Gastrocnemius medialis (tissue), 4 donors: ENCODE measurements at regions not wholly inside any gene's neighbourhood (a gene's known extent, or its start where the extent isn't known, plus 50 kb on each side); places are given as distances from the start of the nearest gene placed in this dataset.

ENCODE experiments used
- ATAC-seq, 2 donors: fragments of 150-250 bp; one replicate each; pipeline ENCODE4 v1.9.1; 2016
- DNase-seq, 2 donors: peaks; one replicate each; pipeline ENCODE4 v3.0.0-alpha.2; 2019
- H3K27ac ChIP-seq, 4 donors: fragments of 200-600 bp; sonication (generic); 1 replicate in 1 of 4; 2 replicates in 3 of 4; pipeline ENCODE4 v1.5.1; 2016 to 2018; ENCODE audit warnings: mild to moderate bottlenecking in 2 of 4, moderate library complexity in 1 of 4
- H3K27me3 ChIP-seq, 3 donors: fragments of 200-600 bp; sonication (generic) in 2 of 3; 1 replicate in 1 of 3; 2 replicates in 2 of 3; pipeline versions ENCODE4 v1.5.1 to v1.6.0; 2016 to 2019; ENCODE audit warnings: mild to moderate bottlenecking in 1 of 3, moderate library complexity in 1 of 3
- H3K36me3 ChIP-seq, 2 donors: fragments of 200-600 bp; sonication (generic) in 1 of 2; one replicate each; pipeline ENCODE4 v1.5.1; 2017 to 2018
- H3K4me1 ChIP-seq, 2 donors: fragments of 200-600 bp; sonication (generic) in 1 of 2; one replicate each; pipeline ENCODE4 v1.5.1; 2016 to 2017; ENCODE audit warnings: mild to moderate bottlenecking in 2 of 2
- H3K4me3 ChIP-seq, 4 donors: fragments of 200-600 bp; sonication (generic) in 3 of 4; 1 replicate in 1 of 4; 2 replicates in 3 of 4; pipeline ENCODE4 v1.5.1; 2016 to 2019; ENCODE audit warnings: mild to moderate bottlenecking in 2 of 4
- H3K9me3 ChIP-seq, 3 donors: fragments of 200-600 bp; sonication (generic) in 2 of 3; 1 replicate in 1 of 3; 2 replicates in 2 of 3; pipeline ENCODE4 v1.5.1; 2016 to 2019
- CTCF ChIP-seq, 5 experiments: fragments of 450-650 bp in 3 of 5; fragments of 200-600 bp in 2 of 5; sonication (generic) in 2 of 5; IDR thresholded peaks in 4 of 5; conservative IDR thresholded peaks in 1 of 5; 1 replicate in 4 of 5; 2 replicates in 1 of 5; pipeline ENCODE4 v1.5.1; 2016 to 2019; ENCODE audit warnings: antibody characterized with exemption in 5 of 5, mild to moderate bottlenecking in 3 of 5, moderate library complexity in 3 of 5
- POLR2A ChIP-seq, 2 donors: fragments of 450-650 bp; IDR thresholded peaks; one replicate each; pipeline ENCODE4 v1.6.1; 2017; ENCODE audit warnings: antibody characterized with exemption in 2 of 2, mild to moderate bottlenecking in 2 of 2, moderate library complexity in 2 of 2
- in situ Hi-C, 4 donors: fragments of 200-750 bp; cut with MboI; loops; one replicate each; pipeline versions ENCODE4 v1.15.0 to v1.8.0; 2017; ENCODE audit warnings: low sequenced_read_pairs in 4 of 4
- intact Hi-C: fragments of 100-400 bp; cut with DNase I; formaldehyde crosslinking; loops from one replicate; pipeline ENCODE4 v1.15.1; 2023; ENCODE audit warnings: low total_unique reads

- Histone ChIP-seq H3K27me3 (no peaks in the 10 kb centered on the region), H3K4me3 (no peak overlapping the region), H3K27ac (no peak overlapping the region), H3K36me3 (no peaks in the 10 kb centered on the region), H3K9me3 (no peaks in the 10 kb centered on the region), H3K4me1 (no peaks in the 10 kb centered on the region)
- intact Hi-C loops (no loop called here), in situ Hi-C loops (no loop called here)
- DNase-seq (no peak), ATAC-seq (no peak)
- no peak for TF ChIP-seq CTCF (IDR thresholded peaks at IDR 0.05 in 4 of 5, conservative IDR thresholded peaks at IDR 0.05 in 1 of 5)
- no peak for TF ChIP-seq POLR2A (IDR thresholded peaks at IDR 0.05)
Measured at GRCh38 chr6:2434912-2435311, 189.5 kb upstream of the GMDS start.

GRCh38 chr6:2434116-2434515, 188.7 kb upstream of the GMDS start:
- Histone ChIP-seq H3K4me1 (no peaks in the 10 kb centered on the region), H3K4me3 (no peak overlapping the region), H3K27me3 (no peaks in the 10 kb centered on the region), H3K36me3 (no peaks in the 10 kb centered on the region), H3K27ac (no peak overlapping the region), H3K9me3 (no peaks in the 10 kb centered on the region)
- ATAC-seq, result no peak
- intact Hi-C loops (no loop called here), in situ Hi-C loops (no loop called here)
- DNase-seq, result no peak
- TF ChIP-seq CTCF (IDR thresholded peaks at IDR 0.05 in 4 of 5, conservative IDR thresholded peaks at IDR 0.05 in 1 of 5) (no peak), POLR2A (IDR thresholded peaks at IDR 0.05) (no peak)

- Histone ChIP-seq H3K4me3 (no peak overlapping the region), H3K27me3 (no peaks in the 10 kb centered on the region), H3K27ac (no peak overlapping the region), H3K36me3 (no peaks in the 10 kb centered on the region), H3K9me3 (no peaks in the 10 kb centered on the region), H3K4me1 (no peaks in the 10 kb centered on the region)
- intact Hi-C loops (no loop called here), in situ Hi-C loops (no loop called here)
- TF ChIP-seq CTCF (IDR thresholded peaks at IDR 0.05 in 4 of 5, conservative IDR thresholded peaks at IDR 0.05 in 1 of 5), result no peak
- no peak for TF ChIP-seq POLR2A (IDR thresholded peaks at IDR 0.05)
- DNase-seq (no peak), ATAC-seq (no peak)
Measured at GRCh38 chr6:2433711-2434110, 188.3 kb upstream of the GMDS start.

- H3K36me3 ChIP-seq, result no peaks in the 10 kb centered on the region
- no peak for DNase-seq
- ATAC-seq, result no peak
- no peak overlapping the region for H3K27ac ChIP-seq
- no peak overlapping the region for H3K4me3 ChIP-seq
- no peaks in the 10 kb centered on the region for H3K4me1 ChIP-seq
- no peaks in the 10 kb centered on the region for H3K27me3 ChIP-seq
- H3K9me3 ChIP-seq, result no peaks in the 10 kb centered on the region
- in situ Hi-C loops (no loop called here), intact Hi-C loops (no loop called here)
- TF ChIP-seq POLR2A (IDR thresholded peaks at IDR 0.05) (no peak), CTCF (IDR thresholded peaks at IDR 0.05 in 4 of 5, conservative IDR thresholded peaks at IDR 0.05 in 1 of 5) (no peak)
Measured at GRCh38 chr6:2433266-2433665, 187.9 kb upstream of the GMDS start.

GRCh38 chr6:2432292-2432691, 186.9 kb upstream of the GMDS start:
- TF ChIP-seq CTCF (IDR thresholded peaks at IDR 0.05 in 4 of 5, conservative IDR thresholded peaks at IDR 0.05 in 1 of 5) (no peak), POLR2A (IDR thresholded peaks at IDR 0.05) (no peak)
- peak in 1 of 2 donors; percentile 49 for ATAC-seq
- Histone ChIP-seq H3K36me3 (no peaks in the 10 kb centered on the region), H3K27me3 (no peaks in the 10 kb centered on the region), H3K4me3 (no peak overlapping the region), H3K4me1 (no peaks in the 10 kb centered on the region), H3K9me3 (no peaks in the 10 kb centered on the region), H3K27ac (no peak overlapping the region)
- intact Hi-C loops (no loop called here), in situ Hi-C loops (no loop called here)
- DNase-seq, result no peak
